ENCODE measurements at regions not wholly inside any gene's neighbourhood (a gene's known extent, or its start where the extent isn't known, plus 50 kb on each side); places are given as distances from the start of the nearest gene placed in this dataset.

DNA sequence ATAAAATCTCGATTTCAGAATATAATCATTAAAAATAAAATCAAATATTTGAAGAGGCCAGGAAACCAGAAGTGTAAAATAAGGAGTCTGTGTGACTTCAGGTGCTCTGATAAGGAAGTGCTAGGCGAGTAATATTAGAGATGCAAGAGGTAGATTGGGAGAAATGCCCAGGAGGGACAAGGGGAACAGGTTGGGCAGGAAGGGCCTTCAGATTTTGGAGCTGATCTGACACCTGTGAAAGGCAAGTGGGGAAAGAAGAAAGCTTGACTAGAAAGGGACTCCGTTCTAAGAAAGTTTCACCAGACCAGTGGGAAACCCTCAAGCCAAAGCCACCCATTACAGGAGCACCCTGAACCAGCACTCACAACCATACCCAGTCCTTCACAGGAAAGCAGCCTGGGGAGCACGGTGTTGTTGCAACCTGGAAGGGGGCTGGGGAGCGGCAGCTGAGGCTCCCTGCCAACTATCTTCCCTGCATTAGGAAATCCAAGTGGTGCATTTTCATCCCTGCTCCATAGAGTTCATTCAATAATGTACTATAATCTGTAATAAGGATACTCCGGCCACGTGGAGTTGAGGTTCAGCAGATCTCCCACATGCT, 57.5 kb upstream of the GREB1L start:
- Histone ChIP-seq H3K4me3 (no peak overlapping the region), H3K27me3 (no peaks in the 10 kb centered on the region), H3K36me3 (no peaks in the 10 kb centered on the region), H3K9me3 (no peaks in the 10 kb centered on the region), H3K4me1 (peaks cover 0 to 6% (median 2%) of the 10 kb centered on the region in 4 donors), H3K27ac (no peak overlapping the region)
- no peak for DNase-seq
- TF ChIP-seq, protein P1, sequence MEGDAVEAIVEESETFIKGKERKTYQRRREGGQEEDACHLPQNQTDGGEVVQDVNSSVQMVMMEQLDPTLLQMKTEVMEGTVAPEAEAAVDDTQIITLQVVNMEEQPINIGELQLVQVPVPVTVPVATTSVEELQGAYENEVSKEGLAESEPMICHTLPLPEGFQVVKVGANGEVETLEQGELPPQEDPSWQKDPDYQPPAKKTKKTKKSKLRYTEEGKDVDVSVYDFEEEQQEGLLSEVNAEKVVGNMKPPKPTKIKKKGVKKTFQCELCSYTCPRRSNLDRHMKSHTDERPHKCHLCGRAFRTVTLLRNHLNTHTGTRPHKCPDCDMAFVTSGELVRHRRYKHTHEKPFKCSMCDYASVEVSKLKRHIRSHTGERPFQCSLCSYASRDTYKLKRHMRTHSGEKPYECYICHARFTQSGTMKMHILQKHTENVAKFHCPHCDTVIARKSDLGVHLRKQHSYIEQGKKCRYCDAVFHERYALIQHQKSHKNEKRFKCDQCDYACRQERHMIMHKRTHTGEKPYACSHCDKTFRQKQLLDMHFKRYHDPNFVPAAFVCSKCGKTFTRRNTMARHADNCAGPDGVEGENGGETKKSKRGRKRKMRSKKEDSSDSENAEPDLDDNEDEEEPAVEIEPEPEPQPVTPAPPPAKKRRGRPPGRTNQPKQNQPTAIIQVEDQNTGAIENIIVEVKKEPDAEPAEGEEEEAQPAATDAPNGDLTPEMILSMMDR (IDR thresholded peaks at IDR 0.05) = no peak
- intact Hi-C loops (cut with DNase I; ENCODE audit: low total_unique reads) = loop anchor here (10.0 kb wide), 1 partner anchor 210 kb away; no protein-coding TSS in a partner anchor

DNA sequence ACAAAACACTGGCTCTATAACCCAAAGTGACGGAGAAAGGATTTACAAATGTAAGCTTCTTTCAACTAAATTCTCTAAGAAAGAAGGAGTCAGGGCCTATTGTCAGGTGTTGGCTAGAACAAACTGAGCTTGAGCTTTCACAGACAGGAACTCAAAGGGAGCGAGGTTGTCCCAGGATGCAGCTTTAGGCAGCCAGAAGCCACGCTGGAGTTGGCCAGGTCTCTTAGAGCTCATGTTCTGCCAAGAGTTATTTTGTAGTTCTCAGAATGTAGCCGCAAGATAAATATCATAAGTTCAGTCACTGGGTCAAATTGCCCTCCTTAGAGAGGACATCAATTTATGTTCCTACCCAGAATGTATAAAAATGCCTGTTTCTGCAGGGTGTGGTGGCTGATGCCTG, 54.1 kb upstream of the GREB1L start:
- Histone ChIP-seq H3K36me3 (no peaks in the 10 kb centered on the region), H3K4me1 (peaks cover 0 to 6% (median 2%) of the 10 kb centered on the region in 4 donors), H3K4me3 (no peak overlapping the region), H3K27ac (no peak overlapping the region), H3K27me3 (no peaks in the 10 kb centered on the region), H3K9me3 (no peaks in the 10 kb centered on the region)
- TF ChIP-seq, protein P1 (IDR thresholded peaks at IDR 0.05) = no peak
- DNase-seq = no peak
- intact Hi-C loops (cut with DNase I; ENCODE audit: low total_unique reads) = loop anchor here (10.0 kb wide), 1 partner anchor 213 kb away; no protein-coding TSS in a partner anchor

DNA sequence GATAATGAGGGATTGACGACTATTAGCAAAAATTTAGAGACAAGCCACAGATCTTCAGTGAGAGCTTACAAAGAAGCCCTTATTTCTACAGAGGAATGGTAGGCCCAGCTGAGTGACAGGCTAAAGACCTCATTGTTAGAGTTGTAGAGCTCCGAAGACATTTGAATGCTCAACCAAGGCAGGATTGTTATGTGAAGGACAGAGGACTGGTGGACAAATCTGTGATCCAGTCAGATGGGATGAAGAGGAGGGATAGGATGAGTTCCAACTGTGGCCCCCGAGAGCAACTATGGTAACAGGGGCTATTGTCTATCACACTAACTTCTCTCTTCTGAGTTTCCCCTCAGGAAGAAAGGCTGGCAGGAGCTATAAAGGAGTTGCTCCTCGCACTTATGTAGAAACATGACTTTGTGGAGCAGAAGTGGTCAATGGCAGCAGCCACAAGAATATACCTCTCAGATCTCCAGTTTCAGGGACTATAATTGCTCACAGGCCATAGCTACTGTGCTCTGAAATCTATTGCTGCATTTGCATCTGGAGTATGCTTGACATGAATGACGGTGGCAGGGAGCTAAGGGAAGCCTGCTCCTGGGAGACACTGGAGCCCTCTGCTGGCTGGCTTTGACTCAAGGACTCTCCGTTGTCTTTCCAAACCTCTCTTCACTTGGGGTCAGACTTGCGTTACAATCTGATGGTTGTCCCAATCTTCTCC, 50.3 kb upstream of the GREB1L start:
- TF ChIP-seq, protein P1 (IDR thresholded peaks at IDR 0.05) = peak; percentile 20 to 47
- peaks cover 0 to 6% (median 2%) of the 10 kb centered on the region in 4 donors for H3K4me1 ChIP-seq
- no peaks in the 10 kb centered on the region for H3K27me3 ChIP-seq
- no peaks in the 10 kb centered on the region for H3K36me3 ChIP-seq
- no peak overlapping the region for H3K27ac ChIP-seq
- peak; percentile 40 to 69 for DNase-seq
- no peak overlapping the region for H3K4me3 ChIP-seq
- intact Hi-C loops (cut with DNase I; ENCODE audit: low total_unique reads) = loop anchor here (10.0 kb wide), 1 partner anchor 373 kb away; no protein-coding TSS in a partner anchor
- H3K9me3 ChIP-seq = no peaks in the 10 kb centered on the region
